ENCODE measurements at regions not wholly inside any gene's neighbourhood (a gene's known extent, or its start where the extent isn't known, plus 50 kb on each side); places are given as distances from the start of the nearest gene placed in this dataset.
A peak's percentile ranks its signal among the peaks of the same experiment; 100 is the strongest.

GRCh38 chr1:55500601-55501000, 285.4 kb upstream of the USP24 start:
- ChIA-PET POLR2A (no interaction called here), CTCF (no interaction called here)
- Histone ChIP-seq H3K4me3 (ENCODE audit: low read depth, low read length) (no peak overlapping the region), H3K27me3 (ENCODE audit: control insufficient read depth, insufficient read depth, low read length) (no peaks in the 10 kb centered on the region), H3K9me3 (ENCODE audit: control insufficient read depth, insufficient read depth, low read length) (no peaks in the 10 kb centered on the region), H3K27ac (ENCODE audit: low read depth, low read length) (no peak overlapping the region)
- DNase-seq (ENCODE audit: low read depth, low spot score): no peak
- TF ChIP-seq CTCF (IDR thresholded peaks at IDR 0.05; ENCODE audit: low read depth, low read length): no peak

- Histone ChIP-seq H3K27ac (ENCODE audit: low read depth, low read length) (peak overlapping the region; percentile 61), H3K9me3 (ENCODE audit: control insufficient read depth, insufficient read depth, low read length) (no peaks in the 10 kb centered on the region), H3K4me3 (ENCODE audit: low read depth, low read length) (no peak overlapping the region), H3K27me3 (ENCODE audit: control insufficient read depth, insufficient read depth, low read length) (no peaks in the 10 kb centered on the region)
- DNase-seq (ENCODE audit: low read depth, low spot score): no peak
- ChIA-PET POLR2A (interaction anchor here (0.6 kb wide), 2 partner anchors 190 to 915 kb away, joined by 4 to 5 read pairs; no protein-coding TSS in a partner anchor), CTCF (interaction anchor here (0.9 to 1.4 kb wide), 2 partner anchors 11 to 152 kb away, joined by 3 read pairs; no protein-coding TSS in a partner anchor)
- TF ChIP-seq CTCF (IDR thresholded peaks at IDR 0.05; ENCODE audit: low read depth, low read length): no peak
These were observed 275.4 kb upstream of the USP24 start for GRCh38 chr1:55490547-55490946.

- DNase-seq (ENCODE audit: low read depth, low spot score): no peak
- no peak overlapping the region for H3K4me3 ChIP-seq (ENCODE audit: low read depth, low read length)
- H3K27me3 ChIP-seq (ENCODE audit: control insufficient read depth, insufficient read depth, low read length): no peaks in the 10 kb centered on the region
- ChIA-PET POLR2A (no interaction called here), CTCF (no interaction called here)
- no peaks in the 10 kb centered on the region for H3K9me3 ChIP-seq (ENCODE audit: control insufficient read depth, insufficient read depth, low read length)
- TF ChIP-seq CTCF (IDR thresholded peaks at IDR 0.05; ENCODE audit: low read depth, low read length): no peak
- H3K27ac ChIP-seq (ENCODE audit: low read depth, low read length): no peak overlapping the region
These were observed 269.0 kb upstream of the USP24 start for GRCh38 chr1:55484173-55484572.

GRCh38 chr1:55483523-55483922, 268.4 kb upstream of the USP24 start:
- TF ChIP-seq CTCF (IDR thresholded peaks at IDR 0.05; ENCODE audit: low read depth, low read length): no peak
- Histone ChIP-seq H3K9me3 (ENCODE audit: control insufficient read depth, insufficient read depth, low read length) (no peaks in the 10 kb centered on the region), H3K27me3 (ENCODE audit: control insufficient read depth, insufficient read depth, low read length) (no peaks in the 10 kb centered on the region), H3K27ac (ENCODE audit: low read depth, low read length) (no peak overlapping the region), H3K4me3 (ENCODE audit: low read depth, low read length) (no peak overlapping the region)
- ChIA-PET POLR2A (no interaction called here), CTCF (no interaction called here)
- DNase-seq (ENCODE audit: low read depth, low spot score): no peak

GRCh38 chr1:55481634-55482033, 266.5 kb upstream of the USP24 start:
- no peaks in the 10 kb centered on the region for H3K27me3 ChIP-seq (ENCODE audit: control insufficient read depth, insufficient read depth, low read length)
- ChIA-PET CTCF (no interaction called here), POLR2A (no interaction called here)
- no peak for DNase-seq (ENCODE audit: low read depth, low spot score)
- TF ChIP-seq CTCF (IDR thresholded peaks at IDR 0.05; ENCODE audit: low read depth, low read length): no peak
- H3K4me3 ChIP-seq (ENCODE audit: low read depth, low read length): no peak overlapping the region
- no peaks in the 10 kb centered on the region; the same call in 1 of the 2 replicates for H3K9me3 ChIP-seq (ENCODE audit: control insufficient read depth, insufficient read depth, low read length)
- no peak overlapping the region for H3K27ac ChIP-seq (ENCODE audit: low read depth, low read length)
